ENCODE measurements at regions not wholly inside any gene's neighbourhood (a gene's known extent, or its start where the extent isn't known, plus 50 kb on each side); places are given as distances from the start of the nearest gene placed in this dataset.

DNA sequence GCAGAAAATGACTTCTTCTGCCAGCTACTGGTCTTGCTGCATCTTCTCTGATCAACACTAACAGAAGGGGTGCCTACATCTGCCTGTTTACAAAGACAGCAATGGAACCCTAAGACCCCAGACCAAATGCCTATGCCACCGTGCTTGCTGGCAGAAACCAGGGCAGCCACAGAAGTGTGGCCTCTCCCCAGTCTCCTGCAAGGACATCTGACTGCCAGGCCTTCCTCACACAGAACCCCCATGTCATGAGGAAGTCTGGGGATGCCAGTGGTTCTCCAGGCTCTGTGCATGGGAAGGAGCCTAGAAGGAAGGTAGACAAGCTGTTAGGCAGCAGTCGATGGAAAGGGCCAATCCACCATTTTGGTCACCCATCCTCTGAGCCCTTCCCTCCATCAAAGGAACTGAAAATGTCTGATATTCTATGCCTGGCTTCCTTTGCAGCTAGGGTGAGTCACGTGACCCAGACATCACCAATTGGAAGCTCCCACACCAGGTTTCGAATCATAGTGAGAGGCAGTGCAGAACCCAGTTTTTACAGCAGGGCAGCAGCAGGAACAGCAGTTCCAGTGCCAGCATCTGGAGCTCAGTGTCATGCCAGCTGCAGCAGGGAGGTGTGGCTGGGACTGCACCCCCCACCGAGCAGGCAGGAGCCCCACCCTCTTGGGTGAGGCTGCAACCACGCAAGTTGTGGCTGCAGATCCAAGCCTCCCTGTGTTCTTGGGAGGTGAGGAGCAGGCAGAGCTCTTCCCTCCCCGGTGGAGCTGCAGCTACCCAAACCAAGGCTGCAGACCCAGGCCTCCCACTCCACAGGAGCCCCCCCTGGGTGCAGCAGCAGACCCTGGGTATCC is 123.4 kb downstream of the OLFM1 start:
- Histone ChIP-seq H3K23ac (ENCODE audit: low read depth, low read length) (no peak overlapping the region), H2AK5ac (ENCODE audit: low read depth, low read length) (no peak overlapping the region), H3K4me2 (ENCODE audit: low read depth, low read length) (no peak overlapping the region), H3K9me3 (ENCODE audit: control insufficient read depth, insufficient read depth, low read length) (peaks cover 37% of the 10 kb centered on the region), H2BK5ac (ENCODE audit: low read depth, low read length, poor library complexity, severe bottlenecking) (no peak overlapping the region), H4K5ac (ENCODE audit: low read depth, low read length) (no peak overlapping the region), H3K36me3 (ENCODE audit: control insufficient read depth, insufficient read depth, low read length) (no peaks in the 10 kb centered on the region), H2BK15ac (ENCODE audit: low read depth, low read length) (no peak overlapping the region), H3K4ac (ENCODE audit: low read depth, low read length) (no peak overlapping the region), H2AK9ac (replicated peaks; ENCODE audit: low read depth, low read length, poor library complexity) (no peak overlapping the region), H4K91ac (ENCODE audit: insufficient read depth, low read depth, low read length) (no peak overlapping the region), H3K9me1 (ENCODE audit: insufficient read depth, low read length) (no peaks in the 10 kb centered on the region), H3K79me1 (ENCODE audit: low read depth in 1 of 2, low read length in 2 of 2) (no peaks in the 10 kb centered on the region), H2AFZ (replicated peaks; ENCODE audit: low read length, poor library complexity) (no peak overlapping the region), H3K4me1 (ENCODE audit: control insufficient read depth, insufficient read depth, low read length) (no peaks in the 10 kb centered on the region), H3K27ac (ENCODE audit: insufficient read depth, low read length) (no peak overlapping the region), H3K56ac (ENCODE audit: extremely low read depth, insufficient read depth, low read length) (no peak overlapping the region), H3K27me3 (ENCODE audit: control insufficient read depth, insufficient read depth, low read length) (no peaks in the 10 kb centered on the region), H2BK20ac (ENCODE audit: low read depth, low read length) (no peak overlapping the region), H3K14ac (replicated peaks; ENCODE audit: low read depth, low read length) (no peak overlapping the region), H2BK120ac (ENCODE audit: low read depth, low read length) (no peak overlapping the region), H3K18ac (ENCODE audit: low read depth, low read length) (no peak overlapping the region), H4K8ac (ENCODE audit: low read depth in 2 of 2, low read length in 2 of 2) (no peak overlapping the region), H3K4me3 (ENCODE audit: insufficient read depth, low read depth, low read length) (no peak overlapping the region), H3K9ac (ENCODE audit: low read depth, low read length) (no peak overlapping the region), H4K20me1 (ENCODE audit: insufficient read depth, low read length) (no peaks in the 10 kb centered on the region)
- CTCF ChIA-PET, result no interaction called here
- dilution Hi-C loops (cut with HindIII; ENCODE audit: low sequenced_read_pairs, unreplicated experiment) (no loop called here), intact Hi-C loops (cut with micrococcal nuclease) (no loop called here), in situ Hi-C loops (cut with MboI; ENCODE audit: low sequenced_read_pairs) (no loop called here)
- WGBS, 2 experiments (ENCODE audit: extremely low coverage in 2 of 2, insufficient read length in 1 of 2), result 8% methylated on average over 3 of the region's 7 CpGs; no CpG with 5 or more reads in 1 of the 2 experiments
- TF ChIP-seq POLR2A (IDR thresholded peaks at IDR 0.05; ENCODE audit: low read depth, low read length) (no peak), RFX5 (IDR thresholded peaks at IDR 0.05; ENCODE audit: low read depth, low read length) (no peak), MAFK (IDR thresholded peaks at IDR 0.05; ENCODE audit: low read depth, low read length) (no peak), CEBPB (IDR thresholded peaks at IDR 0.05; ENCODE audit: low read depth, low read length) (no peak), BHLHE40 (IDR thresholded peaks at IDR 0.05; ENCODE audit: low read depth, low read length) (no peak), MXI1 (IDR thresholded peaks at IDR 0.05; ENCODE audit: borderline replicate concordance, low read depth, low read length) (no peak), MAZ (IDR thresholded peaks at IDR 0.05; ENCODE audit: borderline replicate concordance, low read depth, low read length) (no peak), RAD21 (IDR thresholded peaks at IDR 0.05; ENCODE audit: low read length) (no peak)
- TF ChIP-seq, protein P1, sequence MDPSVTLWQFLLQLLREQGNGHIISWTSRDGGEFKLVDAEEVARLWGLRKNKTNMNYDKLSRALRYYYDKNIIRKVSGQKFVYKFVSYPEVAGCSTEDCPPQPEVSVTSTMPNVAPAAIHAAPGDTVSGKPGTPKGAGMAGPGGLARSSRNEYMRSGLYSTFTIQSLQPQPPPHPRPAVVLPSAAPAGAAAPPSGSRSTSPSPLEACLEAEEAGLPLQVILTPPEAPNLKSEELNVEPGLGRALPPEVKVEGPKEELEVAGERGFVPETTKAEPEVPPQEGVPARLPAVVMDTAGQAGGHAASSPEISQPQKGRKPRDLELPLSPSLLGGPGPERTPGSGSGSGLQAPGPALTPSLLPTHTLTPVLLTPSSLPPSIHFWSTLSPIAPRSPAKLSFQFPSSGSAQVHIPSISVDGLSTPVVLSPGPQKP (IDR thresholded peaks at IDR 0.05; ENCODE audit: borderline replicate concordance, low read depth, low read length), result no peak
- POLR2A ChIA-PET (ENCODE audit: unreplicated experiment), result no interaction called here
- BruUV-seq (replicated peaks), result no TSS peak
- ATAC-seq (ENCODE audit: low read depth), result no peak
- no peak for DNase-seq

Data from IMR-90 (cell line).